ENCODE measurements at regions not wholly inside any gene's neighbourhood (a gene's known extent, or its start where the extent isn't known, plus 50 kb on each side); places are given as distances from the start of the nearest gene placed in this dataset.

DNA sequence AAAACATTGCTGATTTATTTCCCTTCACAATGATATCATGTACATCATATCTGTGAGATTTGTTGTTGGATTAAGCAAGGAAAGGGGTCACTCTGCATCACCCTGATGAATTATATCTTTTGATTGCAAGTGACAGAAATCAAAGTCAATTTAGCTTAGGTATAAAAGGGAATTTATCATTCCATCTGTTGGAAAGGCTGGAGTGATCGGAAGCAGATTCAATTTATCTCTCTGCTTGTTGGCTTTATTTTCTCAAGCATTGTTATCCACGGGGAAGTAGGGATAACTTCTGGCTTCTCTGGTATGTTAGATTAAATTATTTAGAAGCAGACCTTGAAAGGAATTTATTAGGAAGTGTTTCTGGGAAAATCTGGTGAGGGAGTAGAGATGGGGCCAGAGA lies 226.6 kb downstream of the PTGER3 start:
- no peak for TF ChIP-seq POLR2AphosphoS5 (IDR thresholded peaks at IDR 0.05)
- TF ChIP-seq, protein P1, sequence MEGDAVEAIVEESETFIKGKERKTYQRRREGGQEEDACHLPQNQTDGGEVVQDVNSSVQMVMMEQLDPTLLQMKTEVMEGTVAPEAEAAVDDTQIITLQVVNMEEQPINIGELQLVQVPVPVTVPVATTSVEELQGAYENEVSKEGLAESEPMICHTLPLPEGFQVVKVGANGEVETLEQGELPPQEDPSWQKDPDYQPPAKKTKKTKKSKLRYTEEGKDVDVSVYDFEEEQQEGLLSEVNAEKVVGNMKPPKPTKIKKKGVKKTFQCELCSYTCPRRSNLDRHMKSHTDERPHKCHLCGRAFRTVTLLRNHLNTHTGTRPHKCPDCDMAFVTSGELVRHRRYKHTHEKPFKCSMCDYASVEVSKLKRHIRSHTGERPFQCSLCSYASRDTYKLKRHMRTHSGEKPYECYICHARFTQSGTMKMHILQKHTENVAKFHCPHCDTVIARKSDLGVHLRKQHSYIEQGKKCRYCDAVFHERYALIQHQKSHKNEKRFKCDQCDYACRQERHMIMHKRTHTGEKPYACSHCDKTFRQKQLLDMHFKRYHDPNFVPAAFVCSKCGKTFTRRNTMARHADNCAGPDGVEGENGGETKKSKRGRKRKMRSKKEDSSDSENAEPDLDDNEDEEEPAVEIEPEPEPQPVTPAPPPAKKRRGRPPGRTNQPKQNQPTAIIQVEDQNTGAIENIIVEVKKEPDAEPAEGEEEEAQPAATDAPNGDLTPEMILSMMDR (IDR thresholded peaks at IDR 0.05), result no peak
- no peak for TF ChIP-seq POLR2A (IDR thresholded peaks at IDR 0.05)

Data from gastroesophageal sphincter (tissue), 3 donors.